Esophagus muscularis mucosa (tissue), 4 donors: ENCODE measurements at regions not wholly inside any gene's neighbourhood (a gene's known extent, or its start where the extent isn't known, plus 50 kb on each side); places are given as distances from the start of the nearest gene placed in this dataset.

Source experiments
- DNase-seq: peaks from one replicate; pipeline ENCODE4 v3.0.0-alpha.2; 2017; ENCODE audit errors: extremely low spot score
- H3K27ac ChIP-seq, 4 donors: fragments of 200-600 bp; sonication (generic); replicated peaks in 1 of 4; 1 replicate in 3 of 4; 2 replicates in 1 of 4; pipeline ENCODE4 v1.5.1; 2016 to 2019; ENCODE audit warnings: mild to moderate bottlenecking in 1 of 4
- H3K27me3 ChIP-seq, 4 donors: fragments of 200-600 bp; sonication (generic); one replicate each; pipeline versions ENCODE4 v1.5.1 to v1.6.0; 2016 to 2019
- H3K36me3 ChIP-seq, 4 donors: fragments of 200-600 bp; sonication (generic); one replicate each; pipeline ENCODE4 v1.5.1; 2016 to 2019
- H3K4me1 ChIP-seq, 4 donors: fragments of 200-600 bp; sonication (generic); one replicate each; pipeline ENCODE4 v1.5.1; 2016 to 2019
- H3K4me3 ChIP-seq, 4 donors: fragments of 200-600 bp; sonication (generic); 1 replicate in 2 of 4; 2 replicates in 2 of 4; pipeline ENCODE4 v1.5.1; 2016 to 2019; ENCODE audit warnings: mild to moderate bottlenecking in 4 of 4, moderate library complexity in 1 of 4
- H3K9me3 ChIP-seq, 4 donors: fragments of 200-600 bp; sonication (generic); 1 replicate in 3 of 4; 2 replicates in 1 of 4; pipeline ENCODE4 v1.5.1; 2016 to 2019
- CTCF ChIP-seq, 3 experiments: fragments of 200-600 bp in 2 of 3; fragments of 450-650 bp in 1 of 3; sonication (generic) in 2 of 3; IDR thresholded peaks; one replicate each; pipeline ENCODE4 v1.5.1; 2017 to 2019; ENCODE audit warnings: antibody characterized with exemption in 3 of 3, mild to moderate bottlenecking in 2 of 3, moderate library complexity in 1 of 3
- EP300 ChIP-seq: sonication (generic); formaldehyde crosslinking; IDR thresholded peaks from one replicate; pipeline ENCODE4 v1.6.1; 2017; ENCODE audit warnings: antibody characterized with exemption
- POLR2A ChIP-seq: fragments of 450-650 bp; IDR thresholded peaks from one replicate; pipeline ENCODE4 v1.6.1; 2017; ENCODE audit warnings: antibody characterized with exemption, moderate library complexity, mild to moderate bottlenecking, low read depth
- POLR2AphosphoS5 ChIP-seq, 2 donors: sonication (generic); formaldehyde crosslinking; IDR thresholded peaks; one replicate each; pipeline ENCODE4 v1.6.1; 2017; ENCODE audit warnings: antibody characterized with exemption in 2 of 2
- WGBS: methylation state at CpG from one replicate; pipeline ENCODE4 v1.1.5; 2018; 5-methylcytosine and 5-hydroxymethylcytosine counted together
- intact Hi-C: fragments of 100-400 bp; cut with DNase I; formaldehyde crosslinking; loops from one replicate; pipeline ENCODE4 v1.15.1; 2023

DNA sequence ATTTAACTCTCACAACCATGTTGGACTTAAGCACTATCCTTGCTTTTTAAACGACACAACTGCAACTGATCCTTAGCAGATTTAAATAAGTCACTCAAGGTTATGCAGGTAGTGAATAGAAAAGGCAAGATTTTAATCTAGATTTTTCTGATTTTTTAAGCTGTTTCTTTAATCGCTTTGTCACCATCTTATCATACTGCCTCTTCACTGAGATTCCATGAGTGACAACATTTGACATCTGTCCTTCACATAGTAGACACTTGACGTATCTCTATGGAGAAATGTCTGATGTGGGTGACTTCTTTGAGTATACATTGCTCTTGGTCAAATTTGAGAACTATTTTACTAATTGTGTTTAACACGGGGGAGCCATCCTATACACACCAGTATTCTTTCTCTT lies 839.7 kb downstream of the GATA3 start:
- Histone ChIP-seq H3K9me3 (no peaks in the 10 kb centered on the region), H3K4me1 (no peaks in the 10 kb centered on the region), H3K4me3 (no peak overlapping the region), H3K27ac (no peak overlapping the region), H3K27me3 (no peaks in the 10 kb centered on the region), H3K36me3 (no peaks in the 10 kb centered on the region)
- WGBS = 80% methylated on average over 4 of the region's 4 CpGs
- TF ChIP-seq POLR2A = no peak
- TF ChIP-seq EP300 = no peak
- no peak for TF ChIP-seq POLR2AphosphoS5 (IDR thresholded peaks at IDR 0.05)
- TF ChIP-seq CTCF (IDR thresholded peaks at IDR 0.05) = no peak
- intact Hi-C loops = no loop called here
- no peak for DNase-seq

DNA sequence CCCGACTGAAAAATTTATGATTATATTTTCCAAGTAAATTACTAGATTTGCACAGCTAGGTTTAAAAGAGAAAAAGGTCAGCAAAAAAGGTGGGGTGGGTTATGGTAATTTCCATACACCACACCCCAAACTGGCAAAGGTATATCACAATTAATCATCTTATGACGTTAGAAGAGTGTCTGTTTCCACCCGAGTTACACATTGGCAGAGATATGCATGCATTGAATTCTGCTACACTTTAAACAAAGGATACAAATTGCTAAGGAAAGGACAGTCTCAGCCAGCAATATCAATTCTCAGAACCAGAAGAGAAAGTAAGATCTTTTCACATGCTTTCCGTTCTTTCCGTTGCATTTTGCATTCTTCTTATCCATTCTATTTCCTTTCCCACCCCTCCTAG lies 843.3 kb downstream of the GATA3 start:
- no peak for DNase-seq
- no peaks in the 10 kb centered on the region for H3K9me3 ChIP-seq
- H3K27ac ChIP-seq = no peak overlapping the region
- H3K36me3 ChIP-seq = no peaks in the 10 kb centered on the region
- TF ChIP-seq CTCF (IDR thresholded peaks at IDR 0.05) (no peak), POLR2AphosphoS5 (IDR thresholded peaks at IDR 0.05) (no peak), EP300 (no peak), POLR2A (no peak)
- H3K27me3 ChIP-seq = no peaks in the 10 kb centered on the region
- no peak overlapping the region for H3K4me3 ChIP-seq
- intact Hi-C loops = no loop called here
- H3K4me1 ChIP-seq = no peaks in the 10 kb centered on the region
- WGBS = 71% methylated on average over 5 of the region's 5 CpGs

DNA sequence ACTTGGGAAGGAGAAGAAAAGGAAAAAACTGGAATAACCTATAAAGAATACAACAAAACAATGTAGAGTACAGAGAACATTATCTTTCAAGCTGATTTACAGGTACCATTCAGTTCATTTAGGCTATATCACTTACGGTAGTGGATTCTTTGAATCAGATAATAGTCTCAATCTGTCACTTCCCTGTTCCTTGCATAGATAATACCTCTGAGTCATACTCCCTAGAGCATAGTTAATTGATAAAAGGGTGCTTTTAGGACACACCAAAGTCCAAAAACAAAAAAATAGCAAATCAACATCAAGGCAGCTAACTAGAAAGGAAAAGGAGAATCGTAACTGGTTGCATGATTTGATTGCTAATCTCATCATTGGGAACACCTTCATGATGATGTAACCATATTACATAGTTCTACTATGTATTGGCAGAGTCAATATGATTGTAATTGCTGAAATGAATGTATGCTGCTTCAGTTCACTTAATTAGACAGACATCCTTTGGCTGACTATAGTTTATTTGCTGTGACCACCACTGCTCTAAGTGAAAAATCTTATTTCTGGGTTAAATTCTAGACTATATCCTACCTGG lies 844.4 kb downstream of the GATA3 start:
- intact Hi-C loops = no loop called here
- Histone ChIP-seq H3K9me3 (no peaks in the 10 kb centered on the region), H3K36me3 (no peaks in the 10 kb centered on the region), H3K27ac (no peak overlapping the region), H3K27me3 (no peaks in the 10 kb centered on the region), H3K4me3 (no peak overlapping the region), H3K4me1 (no peaks in the 10 kb centered on the region)
- TF ChIP-seq EP300 (no peak), CTCF (IDR thresholded peaks at IDR 0.05) (no peak), POLR2A (no peak), POLR2AphosphoS5 (IDR thresholded peaks at IDR 0.05) (no peak)
- no peak for DNase-seq
- 76% methylated on average over 2 of the region's 2 CpGs for WGBS

GRCh38 chr10:8902926-8903325 lies 848.4 kb downstream of the GATA3 start:
- Histone ChIP-seq H3K9me3 (no peaks in the 10 kb centered on the region), H3K27ac (no peak overlapping the region), H3K4me3 (no peak overlapping the region), H3K36me3 (no peaks in the 10 kb centered on the region), H3K4me1 (no peaks in the 10 kb centered on the region), H3K27me3 (no peaks in the 10 kb centered on the region)
- TF ChIP-seq EP300 (no peak), CTCF (IDR thresholded peaks at IDR 0.05) (no peak), POLR2A (no peak), POLR2AphosphoS5 (IDR thresholded peaks at IDR 0.05) (no peak)
- intact Hi-C loops = no loop called here
- WGBS = 60% methylated on average over 2 of the region's 2 CpGs
- DNase-seq = no peak

- H3K4me1 ChIP-seq = no peaks in the 10 kb centered on the region
- intact Hi-C loops = no loop called here
Observed at GRCh38 chr10:8908013-8908412, 853.5 kb downstream of the GATA3 start.

More at GRCh38 chr10:8908013-8908412, 853.5 kb downstream of the GATA3 start:
- H3K9me3 ChIP-seq = no peaks in the 10 kb centered on the region
- H3K4me3 ChIP-seq = no peak overlapping the region
- H3K27ac ChIP-seq = no peak overlapping the region
- TF ChIP-seq POLR2AphosphoS5 (IDR thresholded peaks at IDR 0.05) (no peak), CTCF (IDR thresholded peaks at IDR 0.05) (no peak), EP300 (no peak), POLR2A (no peak)
- no peaks in the 10 kb centered on the region for H3K36me3 ChIP-seq
- H3K27me3 ChIP-seq = no peaks in the 10 kb centered on the region
- DNase-seq = no peak
- 72% methylated on average over 4 of the region's 4 CpGs for WGBS
